Fibroblast of pulmonary artery (primary cell): ENCODE measurements at regions not wholly inside any gene's neighbourhood (a gene's known extent, or its start where the extent isn't known, plus 50 kb on each side); places are given as distances from the start of the nearest gene placed in this dataset.

Experiments used
- DNase-seq: peaks from one replicate; pipeline ENCODE4 v3.0.0-alpha.2; 2010; ENCODE audit warnings: low read depth
- H3K4me3 ChIP-seq: replicated peaks from 2 replicates; pipeline ENCODE4 v1.5.1; 2011; ENCODE audit warnings: low read depth, mild to moderate bottlenecking, control low read depth, low read length, moderate library complexity
- TF ChIP-seq, protein P1 (sequence below): IDR thresholded peaks from 2 replicates; pipeline ENCODE4 v1.5.1; 2011; ENCODE audit warnings: mild to moderate bottlenecking, control low read depth, low read length, inconsistent platforms; ENCODE audit errors: missing control alignments

DNA sequence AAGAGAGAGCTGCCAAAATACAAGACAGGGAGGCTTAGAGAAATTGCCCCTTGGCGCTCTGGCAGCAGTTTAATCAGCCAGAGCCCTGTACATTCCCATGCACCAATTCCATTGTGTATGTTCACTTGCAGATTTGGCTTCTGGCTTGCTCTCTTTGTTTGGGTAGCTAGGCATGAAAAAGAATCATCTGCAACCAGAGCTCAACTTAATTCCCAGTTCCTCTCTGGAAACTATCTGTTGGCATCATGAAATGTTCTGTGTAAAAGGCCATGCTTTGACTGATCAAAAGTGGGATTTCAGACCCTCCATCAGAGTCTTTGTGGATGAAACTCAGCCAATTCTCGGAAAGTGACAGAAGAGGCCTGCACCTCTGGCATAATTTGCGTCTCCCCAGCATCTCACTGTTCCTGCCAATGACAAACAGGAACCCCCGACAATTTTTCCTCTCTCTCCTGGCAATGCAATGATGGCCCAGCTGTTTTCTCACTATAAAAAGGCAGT is 53.8 kb upstream of the RAD23B start:
- H3K4me3 ChIP-seq, result no peak overlapping the region
- TF ChIP-seq, protein P1, sequence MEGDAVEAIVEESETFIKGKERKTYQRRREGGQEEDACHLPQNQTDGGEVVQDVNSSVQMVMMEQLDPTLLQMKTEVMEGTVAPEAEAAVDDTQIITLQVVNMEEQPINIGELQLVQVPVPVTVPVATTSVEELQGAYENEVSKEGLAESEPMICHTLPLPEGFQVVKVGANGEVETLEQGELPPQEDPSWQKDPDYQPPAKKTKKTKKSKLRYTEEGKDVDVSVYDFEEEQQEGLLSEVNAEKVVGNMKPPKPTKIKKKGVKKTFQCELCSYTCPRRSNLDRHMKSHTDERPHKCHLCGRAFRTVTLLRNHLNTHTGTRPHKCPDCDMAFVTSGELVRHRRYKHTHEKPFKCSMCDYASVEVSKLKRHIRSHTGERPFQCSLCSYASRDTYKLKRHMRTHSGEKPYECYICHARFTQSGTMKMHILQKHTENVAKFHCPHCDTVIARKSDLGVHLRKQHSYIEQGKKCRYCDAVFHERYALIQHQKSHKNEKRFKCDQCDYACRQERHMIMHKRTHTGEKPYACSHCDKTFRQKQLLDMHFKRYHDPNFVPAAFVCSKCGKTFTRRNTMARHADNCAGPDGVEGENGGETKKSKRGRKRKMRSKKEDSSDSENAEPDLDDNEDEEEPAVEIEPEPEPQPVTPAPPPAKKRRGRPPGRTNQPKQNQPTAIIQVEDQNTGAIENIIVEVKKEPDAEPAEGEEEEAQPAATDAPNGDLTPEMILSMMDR, result no peak
- DNase-seq, result no peak
